Fibroblast of skin of left biceps (primary cell): ENCODE measurements at regions not wholly inside any gene's neighbourhood (a gene's known extent, or its start where the extent isn't known, plus 50 kb on each side); places are given as distances from the start of the nearest gene placed in this dataset.

Experiments
- DNase-seq, 2 experiments: peaks; one replicate each; pipeline ENCODE4 v3.0.0-alpha.2; 2013; ENCODE audit warnings: low read depth in 2 of 2

GRCh38 chrX:76228499-76228898, 55.6 kb downstream of the PBDC1 start:
- DNase-seq = no peak

- no peak for DNase-seq
Observed at GRCh38 chrX:76248901-76249300, 76.0 kb downstream of the PBDC1 start.

GRCh38 chrX:76253432-76253831, 80.6 kb downstream of the PBDC1 start:
- peak in 1 of 2 experiments; percentile 0 for DNase-seq

- DNase-seq = peak; percentile 5 to 12
Observed at GRCh38 chrX:76279007-76279406, 106.1 kb downstream of the PBDC1 start.
